HTR-8/SVneo (cell line): ENCODE measurements at regions not wholly inside any gene's neighbourhood (a gene's known extent, or its start where the extent isn't known, plus 50 kb on each side); places are given as distances from the start of the nearest gene placed in this dataset.
"Not testable (repeated sequence)": the region's sequence is repeated elsewhere in the genome, so short reads cannot be mapped to it uniquely, and the experiment has no call there.

Experiments
- DNase-seq: peaks from one replicate; pipeline ENCODE4 v3.0.0; 2011; ENCODE audit warnings: low spot score, mixed read lengths; ENCODE audit not compliant: insufficient read length
- FAIRE-seq: peaks from 2 replicates; lab custom pipeline; 2011; peaks lifted over from hg19 to GRCh38; lab: Jason Lieb, UNC

DNA sequence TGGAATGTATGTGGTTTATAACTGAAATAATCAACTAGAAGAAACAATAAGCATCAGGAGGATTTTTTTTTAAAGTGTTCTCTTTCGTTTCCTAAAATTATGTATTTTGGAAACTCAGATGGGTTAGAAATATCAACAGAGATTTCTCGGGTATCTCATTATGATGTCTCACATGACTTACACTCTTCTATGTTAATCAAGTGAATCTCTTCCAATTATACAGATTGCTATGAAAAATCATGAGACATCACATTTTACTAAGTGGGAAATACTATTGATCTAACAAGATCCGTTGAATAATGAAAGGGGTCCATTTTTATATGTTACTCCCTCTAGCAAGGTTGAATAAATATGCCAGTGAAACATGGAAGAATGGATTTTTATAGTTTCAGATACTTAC lies 54.7 kb upstream of the NRIP1 start:
- FAIRE-seq, result no peak
- no peak for DNase-seq

DNA sequence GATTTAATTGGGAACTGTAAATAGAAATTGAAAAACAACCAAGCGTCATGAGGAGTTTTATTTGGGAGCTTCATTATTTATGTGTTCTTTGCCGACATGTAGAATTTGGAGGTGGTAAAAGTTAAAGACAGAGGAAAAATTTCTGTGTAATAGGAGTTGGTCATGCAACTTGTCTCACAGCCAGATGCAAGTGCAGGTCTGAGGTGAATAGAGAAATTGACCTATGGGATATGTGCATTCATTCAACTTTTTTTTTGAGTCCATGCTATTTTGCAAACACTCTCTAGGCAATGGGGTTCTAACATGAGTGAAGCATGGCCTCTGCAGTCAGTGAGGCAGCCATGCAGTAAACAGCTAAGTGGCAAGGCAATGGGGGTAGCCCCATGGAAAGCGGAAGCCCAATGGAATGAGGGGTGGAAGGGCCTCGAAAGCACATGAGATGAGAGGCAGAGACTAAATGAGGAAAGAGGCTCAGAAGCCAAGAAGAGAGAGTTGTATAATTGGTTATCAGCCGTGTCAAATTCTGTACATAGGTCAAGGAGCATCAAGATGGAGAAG lies 56.4 kb upstream of the NRIP1 start:
- FAIRE-seq (no peak), DNase-seq (no peak)

DNA sequence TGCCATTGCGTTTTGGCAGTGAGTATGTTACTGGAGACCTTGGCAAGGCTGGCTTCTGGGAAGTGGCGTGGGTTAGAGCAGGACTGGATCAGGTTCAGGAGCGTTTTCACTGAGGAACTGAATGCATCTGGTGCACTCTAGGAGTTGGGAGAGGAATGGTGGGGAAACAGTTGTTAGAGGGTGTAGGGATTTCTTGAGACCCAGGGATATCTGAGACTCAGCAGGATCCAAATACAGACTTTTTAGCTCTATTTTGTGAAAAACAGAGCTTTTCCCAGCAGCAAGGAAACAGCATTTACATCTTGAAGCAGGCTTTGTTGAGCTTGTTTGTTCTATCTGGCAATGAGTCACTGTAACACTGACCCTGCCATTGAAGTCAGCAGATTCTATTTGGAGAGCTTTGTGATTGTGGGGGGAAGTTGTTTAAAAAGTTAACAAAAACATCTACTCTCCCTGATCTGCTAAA lies 56.9 kb upstream of the NRIP1 start:
- DNase-seq (no peak), FAIRE-seq (no peak)

DNA sequence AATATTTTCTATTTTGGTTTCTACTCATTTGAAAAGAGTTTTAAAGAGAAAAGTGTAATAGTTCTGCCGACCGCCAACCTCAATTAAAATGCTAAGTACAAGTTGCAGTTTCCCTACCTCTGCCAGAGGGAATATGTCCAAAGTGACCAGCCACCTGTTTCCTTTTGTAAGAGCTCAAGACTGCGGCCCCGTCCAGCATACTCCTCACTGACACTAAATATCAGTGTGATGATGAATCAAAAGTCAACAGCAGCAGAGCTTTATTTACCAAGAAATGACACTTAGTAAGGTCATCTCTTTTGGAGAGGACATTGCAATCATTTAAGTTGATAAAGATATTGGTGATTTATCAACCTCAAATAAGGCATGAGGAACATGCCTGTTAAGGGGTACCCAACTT lies 57.4 kb upstream of the NRIP1 start:
- no peak for DNase-seq
- no peak for FAIRE-seq

DNA sequence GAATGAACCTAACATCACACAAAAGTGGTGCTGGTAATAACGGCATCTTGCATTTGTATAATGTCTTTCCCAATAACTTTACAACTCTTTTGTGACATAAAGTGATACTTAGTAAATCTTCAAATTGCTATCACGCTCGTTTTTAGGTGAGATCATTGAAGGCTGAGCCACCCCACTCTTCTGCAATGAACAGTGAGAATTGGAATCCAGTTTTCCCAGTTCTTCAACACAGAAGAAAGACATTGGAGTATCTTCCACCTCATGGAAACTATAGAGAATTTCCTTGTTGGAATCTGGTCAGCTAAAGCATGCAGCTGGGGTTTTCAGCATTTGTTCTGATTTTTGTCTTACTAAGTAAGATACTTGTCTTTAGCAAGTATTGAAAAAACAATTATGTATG lies 59.9 kb upstream of the NRIP1 start:
- FAIRE-seq, result no peak

DNA sequence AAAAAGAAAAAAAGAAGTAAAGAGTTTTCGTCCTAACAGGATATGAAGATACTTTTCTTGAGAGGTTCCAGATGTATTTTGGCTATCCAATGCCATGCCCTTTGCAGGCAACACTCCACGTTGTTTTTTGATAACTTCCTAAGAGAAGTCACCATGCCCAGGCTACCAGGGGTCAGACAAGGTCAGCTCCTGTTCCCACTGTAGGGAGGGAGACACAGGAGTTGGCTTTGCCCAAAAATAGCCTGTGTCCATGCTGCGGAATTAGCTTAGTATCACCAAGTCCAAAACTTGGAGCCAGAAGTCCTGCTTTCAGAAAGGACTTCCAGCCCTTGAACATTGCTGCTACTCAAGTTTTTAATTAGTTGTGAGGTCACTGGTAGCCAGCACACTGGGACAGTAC lies 62.1 kb upstream of the NRIP1 start:
- FAIRE-seq (no peak), DNase-seq (no peak)

More for the DNA sequence above, 59.9 kb upstream of the NRIP1 start:
- no peak for DNase-seq

DNA sequence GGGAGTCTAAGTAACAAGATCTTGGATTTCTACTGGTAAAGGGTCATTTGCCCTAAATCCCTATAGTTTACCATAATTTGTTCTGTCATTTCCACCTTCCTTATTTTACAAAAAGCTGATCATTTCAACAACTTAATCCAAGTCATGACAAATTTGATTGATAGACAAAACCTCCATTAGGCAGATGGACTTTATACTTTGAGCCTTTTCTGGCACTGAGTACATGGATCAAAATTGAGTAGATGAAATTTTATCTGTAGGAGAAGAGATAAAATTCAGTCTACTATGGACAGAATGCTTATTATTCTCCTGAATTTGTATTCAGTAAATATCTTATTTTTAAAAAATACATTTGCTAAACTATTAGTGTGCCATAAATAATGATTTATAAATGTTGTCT lies 62.6 kb upstream of the NRIP1 start:
- FAIRE-seq (no peak), DNase-seq (no peak)

DNA sequence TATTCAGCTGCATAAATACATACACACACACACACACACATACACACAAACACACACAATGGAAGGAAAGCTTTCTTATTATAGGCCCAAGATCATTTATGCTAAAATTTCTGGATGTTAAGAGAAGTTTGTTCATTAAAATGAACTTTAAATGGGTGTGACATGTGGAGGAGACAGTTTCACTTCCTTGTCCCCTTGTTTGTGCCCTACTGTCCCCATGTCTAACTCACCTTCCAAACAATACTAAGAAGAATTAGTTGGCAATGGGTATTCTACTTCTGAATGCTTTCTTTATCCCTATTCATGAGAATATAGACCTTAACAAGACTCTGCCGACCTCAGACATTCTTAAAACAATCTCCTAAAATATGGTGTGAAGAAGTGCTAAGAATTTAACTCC lies 63.5 kb upstream of the NRIP1 start:
- FAIRE-seq (no peak), DNase-seq (no peak)

DNA sequence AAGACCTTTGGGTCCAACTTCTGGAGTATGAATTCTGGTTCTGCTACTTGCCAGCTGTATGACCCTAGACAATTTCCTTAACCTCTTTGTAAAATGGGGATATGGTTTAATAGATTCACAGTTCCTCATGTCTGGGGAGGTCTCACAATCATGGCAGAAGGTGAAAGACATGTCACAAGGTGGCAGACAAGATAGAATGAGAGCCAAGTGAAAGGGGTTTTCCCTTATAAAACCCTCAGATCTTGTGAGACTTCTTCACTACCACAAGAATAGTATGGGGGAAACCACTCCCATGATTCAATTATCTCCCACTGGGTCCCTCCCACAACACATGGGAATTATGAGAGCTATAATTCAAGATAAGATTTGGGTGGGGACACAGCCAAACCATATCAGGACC lies 63.9 kb upstream of the NRIP1 start:
- not testable (repeated sequence) for FAIRE-seq, DNase-seq

DNA sequence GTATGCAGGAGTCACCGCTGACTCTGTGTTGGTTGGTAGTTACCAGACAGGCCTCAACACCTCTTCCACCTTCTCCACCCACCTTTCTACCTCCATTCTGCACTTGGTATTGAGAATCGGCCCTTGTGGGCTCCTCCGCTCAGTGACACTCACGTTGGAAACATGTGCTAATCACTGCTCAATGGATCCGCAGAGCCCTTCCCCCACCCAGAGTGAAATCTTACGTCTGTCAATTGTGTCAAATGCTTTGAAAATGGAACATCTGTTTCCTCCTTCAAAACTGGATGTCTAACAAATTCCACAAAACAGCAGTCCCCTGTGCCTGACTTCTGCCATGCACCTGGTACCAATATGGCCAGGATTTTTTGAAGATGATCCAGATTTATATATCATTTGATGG lies 65.5 kb upstream of the NRIP1 start:
- no peak for FAIRE-seq

DNA sequence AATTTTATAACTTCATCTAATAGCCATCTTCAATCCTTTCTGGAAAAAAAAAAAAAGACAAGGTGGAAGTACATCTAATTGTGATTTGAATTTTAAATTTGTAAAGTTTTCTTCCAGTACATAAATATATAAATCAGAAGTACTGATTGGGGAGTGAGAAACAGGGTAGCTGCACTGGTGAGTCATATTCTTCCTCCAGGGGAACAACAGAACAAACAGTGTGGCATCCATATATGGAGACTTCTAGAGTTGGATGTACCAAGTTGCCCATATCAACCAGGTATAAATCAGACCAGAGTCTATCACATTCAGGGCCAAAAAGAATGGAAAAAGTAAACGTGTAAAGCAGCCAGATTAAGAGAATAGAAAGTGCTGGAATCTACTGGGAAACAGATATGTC lies 66.0 kb upstream of the NRIP1 start:
- DNase-seq (no peak), FAIRE-seq (no peak)

More for the DNA sequence above, 65.5 kb upstream of the NRIP1 start:
- DNase-seq, result no peak

DNA sequence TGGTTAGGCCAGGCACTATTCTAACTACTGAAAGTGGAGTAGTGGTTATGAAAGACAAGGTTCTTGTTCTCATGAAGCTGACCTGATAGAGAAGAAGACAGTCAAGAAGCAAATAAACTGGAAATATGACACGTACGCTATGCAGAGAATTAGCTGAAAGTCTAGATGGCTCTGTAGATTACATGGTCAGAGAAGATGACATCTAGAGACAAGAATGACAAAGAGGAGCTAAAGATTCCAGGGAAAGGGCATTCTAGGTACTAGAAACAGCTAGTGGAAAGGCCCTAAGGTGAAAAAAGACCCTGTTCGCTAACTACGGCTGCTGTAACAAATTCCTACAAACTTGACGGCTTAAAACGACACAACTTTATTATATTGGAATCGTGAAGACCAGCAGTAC lies 68.0 kb upstream of the NRIP1 start:
- DNase-seq, result no peak
- FAIRE-seq, result no peak

DNA sequence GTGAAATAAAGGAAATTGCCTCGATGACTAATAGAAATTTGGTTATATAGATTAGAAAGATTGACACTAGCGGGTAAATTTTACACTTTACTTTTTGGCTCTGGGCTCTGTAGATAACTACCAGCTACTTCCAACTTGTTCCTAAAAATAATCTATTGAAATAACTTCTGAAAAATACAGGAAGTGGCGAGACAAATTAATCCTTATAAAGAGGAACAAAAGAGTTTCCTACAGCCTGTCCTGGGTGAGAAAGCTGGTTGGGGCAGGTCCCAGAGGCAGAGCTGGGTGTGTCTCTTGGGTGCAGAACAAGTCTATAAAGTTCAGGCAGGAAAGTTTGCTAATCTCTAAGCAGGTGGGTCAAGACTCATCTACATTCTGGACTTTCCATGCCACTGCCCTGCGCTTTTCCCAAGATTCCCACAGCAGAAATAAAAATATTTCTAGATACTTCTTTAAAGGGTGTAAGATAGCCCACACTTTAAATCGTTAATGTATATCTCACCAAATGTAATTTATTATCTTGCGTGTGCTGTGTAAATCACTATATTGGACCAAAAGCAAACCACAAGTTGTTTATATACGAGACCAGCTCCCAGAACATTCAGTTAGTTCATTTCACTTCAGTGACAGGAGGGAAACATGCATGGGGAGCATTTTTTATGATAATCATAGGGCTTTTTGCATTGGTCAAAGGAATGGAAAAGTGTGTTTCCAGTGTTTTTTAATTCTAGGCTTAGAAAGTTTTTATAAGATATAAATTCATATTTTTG lies 70.1 kb upstream of the NRIP1 start:
- FAIRE-seq (no peak), DNase-seq (no peak)

DNA sequence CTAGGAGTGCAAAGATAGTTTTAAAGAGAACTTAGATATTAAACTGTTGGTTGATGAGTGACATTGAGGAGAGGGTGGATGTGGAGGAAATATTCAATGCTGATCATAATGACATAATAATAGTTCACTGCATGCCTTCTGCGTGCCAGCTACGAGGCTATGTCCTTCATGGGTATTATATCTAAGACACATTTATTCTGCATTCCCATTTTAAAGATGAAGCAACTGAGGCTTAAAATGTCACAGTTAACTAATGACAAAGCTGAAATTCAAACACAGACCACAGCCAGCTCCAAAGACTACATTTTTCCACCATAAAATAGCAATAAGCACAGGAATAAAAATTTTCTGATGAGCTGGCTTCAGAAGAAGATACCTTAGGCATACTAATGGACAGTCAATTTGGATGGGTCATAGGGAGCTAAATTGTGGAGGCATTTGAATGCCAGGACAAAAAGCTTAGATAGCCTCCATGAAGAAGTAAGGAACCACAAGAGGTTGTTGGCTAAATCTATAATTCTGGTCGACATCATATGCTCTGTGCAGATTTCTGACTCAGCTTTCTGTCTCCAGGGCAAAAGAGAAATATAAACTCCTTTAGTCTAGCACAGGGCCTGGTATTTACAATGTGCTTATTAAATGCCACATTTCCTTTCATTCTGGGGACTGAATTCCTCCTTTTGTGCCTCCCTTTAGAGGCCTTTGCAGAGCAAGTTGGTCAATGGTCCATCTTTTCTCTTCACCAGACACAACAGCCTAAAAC lies 71.2 kb upstream of the NRIP1 start:
- DNase-seq, result no peak
- FAIRE-seq, result no peak

DNA sequence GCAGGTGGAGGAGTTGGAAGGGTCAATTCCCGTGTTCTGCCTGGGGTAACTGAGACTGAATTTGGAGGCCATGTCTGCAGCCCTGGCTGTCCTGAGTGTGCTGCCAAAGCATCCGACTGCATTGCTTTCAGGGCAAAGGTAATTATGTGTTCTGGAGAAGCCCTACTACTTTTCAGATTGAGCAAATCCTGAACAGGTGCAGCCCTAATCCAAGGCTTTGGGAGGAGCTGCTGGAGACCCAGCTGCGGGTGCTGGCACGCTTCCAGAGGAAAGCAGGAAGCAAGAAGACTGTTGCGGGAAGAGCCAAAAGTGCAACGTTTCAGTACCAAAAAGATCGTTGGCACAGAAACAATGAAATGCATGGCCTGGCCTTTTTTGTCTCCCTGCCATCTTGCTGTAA lies 73.7 kb upstream of the NRIP1 start:
- no peak for FAIRE-seq

DNA sequence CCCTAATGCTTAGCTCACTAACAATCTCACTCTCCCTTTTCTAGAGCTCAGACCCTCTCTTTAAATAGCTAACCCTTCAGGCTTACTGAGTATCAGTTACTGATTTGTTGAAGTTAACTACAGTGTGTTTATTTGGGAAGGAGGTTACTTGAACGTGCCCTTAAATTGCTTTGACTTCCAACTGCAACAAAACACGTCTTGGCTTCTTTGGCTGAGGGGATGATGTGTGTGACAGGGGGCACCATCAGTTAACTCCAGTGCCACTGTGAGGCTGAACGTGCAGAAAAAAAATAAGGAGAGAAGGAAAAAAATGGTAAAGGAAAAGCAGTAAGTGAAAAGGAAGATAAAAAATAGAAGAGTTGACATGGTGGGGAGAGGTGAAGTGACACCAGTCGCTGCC lies 75.1 kb upstream of the NRIP1 start:
- FAIRE-seq (peak; percentile 54), DNase-seq (no peak)

More for the DNA sequence above, 73.7 kb upstream of the NRIP1 start:
- DNase-seq, result no peak

DNA sequence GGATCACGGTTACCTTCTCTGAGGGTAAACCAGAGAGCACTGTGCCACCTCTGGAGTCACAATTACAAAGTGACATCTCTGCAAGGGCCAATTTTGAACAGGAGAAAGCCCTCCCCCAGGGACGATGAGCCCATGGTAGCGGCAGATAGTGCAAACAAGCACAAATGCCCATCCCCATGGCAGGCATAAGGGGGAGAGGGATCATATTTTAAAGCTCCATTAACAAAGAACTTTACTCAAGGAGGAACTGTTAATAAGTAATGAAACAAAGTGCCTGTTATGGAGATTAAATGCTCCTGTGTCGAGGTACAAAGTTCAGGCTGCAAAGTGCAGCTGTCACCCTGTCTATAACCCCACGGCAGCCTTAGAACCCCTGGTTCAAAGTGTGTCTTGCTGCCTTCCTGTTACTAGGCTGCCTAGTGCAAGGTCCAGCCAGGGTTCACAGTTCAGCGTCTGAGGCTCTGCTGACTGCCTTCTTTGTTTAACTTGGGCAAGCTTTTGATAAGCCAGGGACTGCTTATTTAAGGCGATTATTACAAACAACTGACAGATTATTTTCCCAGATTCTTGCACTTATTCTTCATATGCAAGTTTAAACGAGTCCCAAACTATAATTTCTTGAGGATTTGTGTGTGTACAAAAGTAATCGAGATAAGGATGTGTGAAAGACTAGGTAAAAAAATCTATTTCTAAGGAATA lies 75.7 kb upstream of the NRIP1 start:
- FAIRE-seq, result no peak

DNA sequence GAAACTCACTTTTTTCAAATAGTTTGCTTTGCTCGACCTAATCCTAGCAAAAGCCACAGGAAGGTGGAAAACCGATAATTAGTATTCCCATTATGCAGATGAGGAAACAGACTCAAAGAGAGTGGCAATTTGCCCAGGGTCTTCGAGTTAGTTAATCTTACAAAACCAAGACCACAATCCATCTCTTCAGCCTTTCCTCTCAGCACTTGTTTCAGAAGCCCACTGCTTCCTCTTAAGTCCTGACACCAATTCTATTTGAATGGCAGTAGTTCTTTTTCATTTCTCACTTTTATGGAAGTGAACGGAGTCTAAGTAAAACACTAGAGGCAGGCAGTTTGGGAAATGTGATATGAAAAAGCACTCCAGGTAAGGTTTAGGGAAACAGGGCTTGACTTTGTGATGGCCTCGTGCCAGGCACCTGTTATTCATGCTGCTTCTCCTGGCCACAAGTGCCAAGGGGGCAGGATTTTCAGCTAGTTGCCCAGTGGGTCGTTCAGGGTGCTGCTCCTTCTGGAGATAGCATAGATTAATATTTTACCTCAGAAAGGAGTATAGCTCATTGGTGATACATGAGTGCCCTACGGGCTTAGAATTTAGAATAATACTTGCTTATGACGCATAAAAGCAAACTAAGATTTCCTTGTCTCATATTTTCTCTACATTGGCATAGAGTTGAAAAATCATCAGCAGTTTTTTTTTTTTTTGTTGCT lies 76.6 kb upstream of the NRIP1 start:
- DNase-seq (no peak), FAIRE-seq (no peak)

More for the DNA sequence above, 75.7 kb upstream of the NRIP1 start:
- DNase-seq, result no peak

DNA sequence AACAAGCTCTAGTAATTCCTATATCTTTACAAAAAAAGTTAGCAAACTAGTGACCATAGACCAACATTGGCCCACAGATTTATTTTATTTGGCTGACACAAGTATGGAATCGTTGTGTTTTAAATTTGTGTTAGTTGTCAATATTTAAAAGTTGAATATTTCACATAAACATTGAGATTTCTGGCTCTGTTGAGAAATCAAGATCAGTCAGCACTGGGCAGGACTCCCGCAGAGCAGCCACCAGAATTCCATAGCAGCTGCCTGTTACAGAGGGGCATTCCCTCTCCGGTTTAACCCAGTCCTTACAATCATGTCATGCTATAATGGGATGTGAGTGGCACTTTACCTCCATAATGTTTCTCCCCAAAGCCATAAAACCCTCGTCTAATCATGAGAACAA lies 79.2 kb upstream of the NRIP1 start:
- no peak for DNase-seq

DNA sequence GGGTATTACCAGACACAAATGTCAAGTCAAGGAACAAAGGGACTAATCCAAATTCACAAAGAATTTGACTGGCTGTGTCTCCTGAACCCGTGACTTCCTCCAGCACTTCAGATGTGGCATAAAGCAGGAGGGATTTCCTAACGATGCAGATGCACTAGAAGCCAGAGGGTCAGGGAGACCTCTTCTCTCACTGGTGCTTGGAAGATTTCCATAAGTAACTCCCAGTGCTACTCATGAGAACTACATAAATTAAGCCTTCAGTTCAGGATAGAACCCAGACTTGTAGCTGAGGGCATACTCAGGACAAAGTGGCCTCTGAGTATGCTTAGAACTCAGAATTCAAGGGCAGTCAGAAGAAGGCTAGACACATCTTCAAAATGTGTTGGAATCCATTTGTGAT lies 83.6 kb upstream of the NRIP1 start:
- no peak for FAIRE-seq
- no peak for DNase-seq

More for the DNA sequence above, 79.2 kb upstream of the NRIP1 start:
- no peak for FAIRE-seq
